ENCODE measurements at regions not wholly inside any gene's neighbourhood (a gene's known extent, or its start where the extent isn't known, plus 50 kb on each side); places are given as distances from the start of the nearest gene placed in this dataset.

DNA sequence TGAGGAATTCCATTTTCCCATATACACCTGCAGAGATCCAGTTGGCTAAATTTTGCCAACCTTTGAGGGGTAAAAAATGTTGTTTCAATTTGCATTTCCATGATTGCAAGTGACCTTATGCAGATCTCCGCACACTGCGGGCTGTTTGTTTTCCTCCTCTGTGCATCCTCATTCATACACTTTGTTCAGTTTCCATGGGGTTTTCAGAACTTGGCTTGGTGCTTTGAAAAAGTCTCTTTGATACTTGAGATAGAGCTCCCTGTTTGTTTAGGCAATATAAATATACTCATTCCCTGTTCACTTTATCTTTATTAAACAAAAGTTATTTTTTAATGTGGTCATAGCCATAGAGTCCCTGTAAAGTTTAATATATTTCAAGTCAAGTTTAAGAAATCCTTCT lies 353.1 kb downstream of the CMPK2 start:
- Histone ChIP-seq H2AFZ (ENCODE audit: low read depth, low read length) (no peak overlapping the region), H3K79me2 (replicated peaks; ENCODE audit: insufficient read depth, low read length) (no peaks in the 10 kb centered on the region), H3K9ac (ENCODE audit: low read length) (no peak overlapping the region), H4K20me1 (ENCODE audit: insufficient read depth) (no peaks in the 10 kb centered on the region), H3K9me3 (ENCODE audit: low read length) (no peaks in the 10 kb centered on the region), H3K36me3 (ENCODE audit: insufficient read depth, low read length) (no peaks in the 10 kb centered on the region), H3K27me3 (ENCODE audit: insufficient read depth, low read depth, low read length) (no peaks in the 10 kb centered on the region), H3K9me2 (ENCODE audit: insufficient read depth, low read length) (no peaks in the 10 kb centered on the region), H3K27ac (ENCODE audit: low read length) (no peak overlapping the region), H3K4me2 (ENCODE audit: low read length) (no peak overlapping the region), H3K4me3 (ENCODE audit: low read length) (no peak overlapping the region), H3F3A (ENCODE audit: insufficient read depth, low read length, poor library complexity, severe bottlenecking) (no peaks in the 10 kb centered on the region)
- TF ChIP-seq TAF1 (IDR thresholded peaks at IDR 0.05; ENCODE audit: low read depth) (no peak), MXI1 (conservative IDR thresholded peaks at IDR 0.05; ENCODE audit: poor library complexity, severe bottlenecking) (no peak), EP300 (conservative IDR thresholded peaks at IDR 0.05; ENCODE audit: poor library complexity, severe bottlenecking) (no peak), POLR2AphosphoS5 (IDR thresholded peaks at IDR 0.05) (no peak), CTCF (IDR thresholded peaks at IDR 0.05; ENCODE audit: poor library complexity, severe bottlenecking) (no peak), RAD21 (conservative IDR thresholded peaks at IDR 0.05) (no peak), SMC3 (conservative IDR thresholded peaks at IDR 0.05; ENCODE audit: poor library complexity) (no peak), EZH2 (IDR thresholded peaks at IDR 0.05; ENCODE audit: borderline replicate concordance, insufficient read depth, low read length, poor library complexity, severe bottlenecking) (no peak)
- TF ChIP-seq, protein P1, sequence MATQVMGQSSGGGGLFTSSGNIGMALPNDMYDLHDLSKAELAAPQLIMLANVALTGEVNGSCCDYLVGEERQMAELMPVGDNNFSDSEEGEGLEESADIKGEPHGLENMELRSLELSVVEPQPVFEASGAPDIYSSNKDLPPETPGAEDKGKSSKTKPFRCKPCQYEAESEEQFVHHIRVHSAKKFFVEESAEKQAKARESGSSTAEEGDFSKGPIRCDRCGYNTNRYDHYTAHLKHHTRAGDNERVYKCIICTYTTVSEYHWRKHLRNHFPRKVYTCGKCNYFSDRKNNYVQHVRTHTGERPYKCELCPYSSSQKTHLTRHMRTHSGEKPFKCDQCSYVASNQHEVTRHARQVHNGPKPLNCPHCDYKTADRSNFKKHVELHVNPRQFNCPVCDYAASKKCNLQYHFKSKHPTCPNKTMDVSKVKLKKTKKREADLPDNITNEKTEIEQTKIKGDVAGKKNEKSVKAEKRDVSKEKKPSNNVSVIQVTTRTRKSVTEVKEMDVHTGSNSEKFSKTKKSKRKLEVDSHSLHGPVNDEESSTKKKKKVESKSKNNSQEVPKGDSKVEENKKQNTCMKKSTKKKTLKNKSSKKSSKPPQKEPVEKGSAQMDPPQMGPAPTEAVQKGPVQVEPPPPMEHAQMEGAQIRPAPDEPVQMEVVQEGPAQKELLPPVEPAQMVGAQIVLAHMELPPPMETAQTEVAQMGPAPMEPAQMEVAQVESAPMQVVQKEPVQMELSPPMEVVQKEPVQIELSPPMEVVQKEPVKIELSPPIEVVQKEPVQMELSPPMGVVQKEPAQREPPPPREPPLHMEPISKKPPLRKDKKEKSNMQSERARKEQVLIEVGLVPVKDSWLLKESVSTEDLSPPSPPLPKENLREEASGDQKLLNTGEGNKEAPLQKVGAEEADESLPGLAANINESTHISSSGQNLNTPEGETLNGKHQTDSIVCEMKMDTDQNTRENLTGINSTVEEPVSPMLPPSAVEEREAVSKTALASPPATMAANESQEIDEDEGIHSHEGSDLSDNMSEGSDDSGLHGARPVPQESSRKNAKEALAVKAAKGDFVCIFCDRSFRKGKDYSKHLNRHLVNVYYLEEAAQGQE (IDR thresholded peaks at IDR 0.05; ENCODE audit: borderline replicate concordance): no peak

DNA sequence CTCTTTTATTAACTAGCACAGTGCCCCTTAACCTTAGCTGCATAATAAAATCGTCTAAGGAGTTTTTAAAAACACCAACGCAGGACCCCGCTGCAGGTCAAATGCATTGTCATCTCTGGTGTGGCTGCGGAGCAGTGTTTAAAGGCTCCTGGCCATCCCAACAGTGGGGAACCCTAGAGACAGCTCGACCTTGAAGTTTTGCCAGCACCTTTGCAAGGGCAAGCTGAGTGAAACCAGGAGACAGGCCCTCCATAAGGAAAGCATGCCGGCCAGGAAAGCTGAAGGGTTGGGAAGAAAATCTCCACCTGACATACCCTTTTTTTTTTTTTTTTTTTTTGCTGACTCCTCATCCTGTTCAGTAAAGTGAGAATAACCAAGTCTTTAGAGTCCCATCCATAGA lies 349.0 kb downstream of the CMPK2 start:
- H3K9ac ChIP-seq (ENCODE audit: low read length): no peak overlapping the region
- H3K9me2 ChIP-seq (ENCODE audit: insufficient read depth, low read length): no peaks in the 10 kb centered on the region
- no peak overlapping the region for H2AFZ ChIP-seq (ENCODE audit: low read depth, low read length)
- H3K4me2 ChIP-seq (ENCODE audit: low read length): no peak overlapping the region
- H3K79me2 ChIP-seq (replicated peaks; ENCODE audit: insufficient read depth, low read length): no peaks in the 10 kb centered on the region
- H3K4me3 ChIP-seq (ENCODE audit: low read length): no peak overlapping the region
- H3K27me3 ChIP-seq (ENCODE audit: insufficient read depth, low read depth, low read length): no peaks in the 10 kb centered on the region
- H3K27ac ChIP-seq (ENCODE audit: low read length): no peak overlapping the region
- no peaks in the 10 kb centered on the region for H3K36me3 ChIP-seq (ENCODE audit: insufficient read depth, low read length)
- no peaks in the 10 kb centered on the region for H3K9me3 ChIP-seq (ENCODE audit: low read length)
- no peaks in the 10 kb centered on the region for H4K20me1 ChIP-seq (ENCODE audit: insufficient read depth)
- TF ChIP-seq, protein P1 (IDR thresholded peaks at IDR 0.05; ENCODE audit: borderline replicate concordance): no peak
- no peak for TF ChIP-seq CTCF (IDR thresholded peaks at IDR 0.05; ENCODE audit: poor library complexity, severe bottlenecking)
- no peak for TF ChIP-seq POLR2AphosphoS5 (IDR thresholded peaks at IDR 0.05)
- no peak for TF ChIP-seq SMC3 (conservative IDR thresholded peaks at IDR 0.05; ENCODE audit: poor library complexity)
- no peak for TF ChIP-seq TAF1 (IDR thresholded peaks at IDR 0.05; ENCODE audit: low read depth)
- no peak for TF ChIP-seq EP300 (conservative IDR thresholded peaks at IDR 0.05; ENCODE audit: poor library complexity, severe bottlenecking)
- no peak for TF ChIP-seq RAD21 (conservative IDR thresholded peaks at IDR 0.05)
- TF ChIP-seq EZH2 (IDR thresholded peaks at IDR 0.05; ENCODE audit: borderline replicate concordance, insufficient read depth, low read length, poor library complexity, severe bottlenecking): no peak
- no peak for TF ChIP-seq MXI1 (conservative IDR thresholded peaks at IDR 0.05; ENCODE audit: poor library complexity, severe bottlenecking)
- H3F3A ChIP-seq (ENCODE audit: insufficient read depth, low read length, poor library complexity, severe bottlenecking): no peaks in the 10 kb centered on the region

All from neural cell (in vitro differentiated cells).